ENCODE measurements at regions not wholly inside any gene's neighbourhood (a gene's known extent, or its start where the extent isn't known, plus 50 kb on each side); places are given as distances from the start of the nearest gene placed in this dataset.

GRCh38 chr4:117311989-117312388 lies 226.6 kb upstream of the TRAM1L1 start:
- H3K4me1 Mint-ChIP-seq (ENCODE audit: low read depth, unreplicated experiment): no peaks in the 10 kb centered on the region
- H3K27ac Mint-ChIP-seq (ENCODE audit: unreplicated experiment): no peak overlapping the region
- no peaks in the 10 kb centered on the region for H3K27me3 Mint-ChIP-seq (ENCODE audit: insufficient read depth, unreplicated experiment)
- POLR2A ChIA-PET: no interaction called here
- H3K9me3 Mint-ChIP-seq (ENCODE audit: unreplicated experiment): no peaks in the 10 kb centered on the region
- no peaks in the 10 kb centered on the region for H3K36me3 Mint-ChIP-seq (ENCODE audit: insufficient read depth, unreplicated experiment)
- intact Hi-C loops (cut with micrococcal nuclease; ENCODE audit: unreplicated experiment): no loop called here
- Histone ChIP-seq H3K9me3 (no peaks in the 10 kb centered on the region), H3K36me3 (ENCODE audit: control insufficient read depth, insufficient read depth, low read length) (no peaks in the 10 kb centered on the region), H3K4me1 (no peaks in the 10 kb centered on the region), H3K4me3 (ENCODE audit: low read depth, low read length) (no peak overlapping the region), H3K27me3 (replicated peaks; ENCODE audit: control insufficient read depth, insufficient read depth, low read length) (no peaks in the 10 kb centered on the region)
- DNase-seq: no peak
- no peak for TF ChIP-seq CTCF (IDR thresholded peaks at IDR 0.05; ENCODE audit: insufficient read depth in 1 of 2, low read depth in 1 of 2, low read length in 1 of 2, severe bottlenecking in 1 of 2, unreplicated experiment in 1 of 2)
- no TSS peak for BruUV-seq (replicated peaks)
- CTCF ChIA-PET: no interaction called here
- no peak overlapping the region for H3K4me3 Mint-ChIP-seq (ENCODE audit: unreplicated experiment)

- Mint-ChIP-seq H3K9me3 (ENCODE audit: unreplicated experiment) (no peaks in the 10 kb centered on the region), H3K36me3 (ENCODE audit: insufficient read depth, unreplicated experiment) (no peaks in the 10 kb centered on the region), H3K4me1 (ENCODE audit: low read depth, unreplicated experiment) (peaks cover 7% of the 10 kb centered on the region), H3K27me3 (ENCODE audit: insufficient read depth, unreplicated experiment) (no peaks in the 10 kb centered on the region), H3K27ac (ENCODE audit: unreplicated experiment) (peak overlapping the region; percentile 9), H3K4me3 (ENCODE audit: unreplicated experiment) (no peak overlapping the region)
- Histone ChIP-seq H3K4me1 (no peaks in the 10 kb centered on the region), H3K36me3 (ENCODE audit: control insufficient read depth, insufficient read depth, low read length) (no peaks in the 10 kb centered on the region), H3K4me3 (ENCODE audit: low read depth, low read length) (no peak overlapping the region), H3K27me3 (replicated peaks; ENCODE audit: control insufficient read depth, insufficient read depth, low read length) (no peaks in the 10 kb centered on the region), H3K9me3 (no peaks in the 10 kb centered on the region)
- ChIA-PET CTCF (no interaction called here), POLR2A (no interaction called here)
- peak in 1 of 2 experiments; percentile 12 for DNase-seq
- BruUV-seq (replicated peaks): no TSS peak
- TF ChIP-seq CTCF (IDR thresholded peaks at IDR 0.05; ENCODE audit: insufficient read depth in 1 of 2, low read depth in 1 of 2, low read length in 1 of 2, severe bottlenecking in 1 of 2, unreplicated experiment in 1 of 2): no peak
- intact Hi-C loops (cut with micrococcal nuclease; ENCODE audit: unreplicated experiment): no loop called here
Measured at GRCh38 chr4:117324851-117325491, 239.6 kb upstream of the TRAM1L1 start.

DNA sequence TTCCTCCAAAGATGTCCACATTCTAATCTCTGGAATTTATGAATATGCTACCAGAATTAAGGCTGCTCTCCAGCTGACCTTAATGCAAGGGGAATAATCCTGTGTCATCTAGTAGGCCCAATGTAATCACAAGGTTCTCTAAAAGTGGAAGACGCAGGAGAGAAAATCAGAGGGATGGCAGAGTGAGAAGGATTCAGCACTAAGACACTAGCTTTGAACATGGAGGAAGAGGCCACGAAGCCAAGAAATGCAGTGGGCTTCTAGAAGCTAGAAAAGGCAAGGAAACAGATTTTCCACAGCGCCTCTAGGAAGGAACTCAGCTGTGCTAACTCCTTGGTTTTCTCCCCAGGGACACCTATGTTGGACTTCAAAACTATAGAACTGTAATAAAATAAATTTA lies 240.7 kb upstream of the TRAM1L1 start:
- no peaks in the 10 kb centered on the region for H3K9me3 ChIP-seq
- POLR2A ChIA-PET: no interaction called here
- intact Hi-C loops (cut with micrococcal nuclease; ENCODE audit: unreplicated experiment): no loop called here
- H3K9me3 Mint-ChIP-seq (ENCODE audit: unreplicated experiment): no peaks in the 10 kb centered on the region
- H3K36me3 ChIP-seq (ENCODE audit: control insufficient read depth, insufficient read depth, low read length): no peaks in the 10 kb centered on the region
- no peak for TF ChIP-seq CTCF (IDR thresholded peaks at IDR 0.05; ENCODE audit: insufficient read depth in 1 of 2, low read depth in 1 of 2, low read length in 1 of 2, severe bottlenecking in 1 of 2, unreplicated experiment in 1 of 2)
- no peaks in the 10 kb centered on the region for H3K27me3 ChIP-seq (replicated peaks; ENCODE audit: control insufficient read depth, insufficient read depth, low read length)
- H3K36me3 Mint-ChIP-seq (ENCODE audit: insufficient read depth, unreplicated experiment): no peaks in the 10 kb centered on the region
- peaks cover 7% of the 10 kb centered on the region for H3K4me1 Mint-ChIP-seq (ENCODE audit: low read depth, unreplicated experiment)
- no peaks in the 10 kb centered on the region for H3K4me1 ChIP-seq
- H3K27me3 Mint-ChIP-seq (ENCODE audit: insufficient read depth, unreplicated experiment): no peaks in the 10 kb centered on the region
- CTCF ChIA-PET: no interaction called here
- H3K4me3 ChIP-seq (ENCODE audit: low read depth, low read length): no peak overlapping the region
- DNase-seq: no peak
- H3K27ac Mint-ChIP-seq (ENCODE audit: unreplicated experiment): no peak overlapping the region
- no peak overlapping the region for H3K4me3 Mint-ChIP-seq (ENCODE audit: unreplicated experiment)
- BruUV-seq (replicated peaks): no TSS peak
